ENCODE measurements at regions not wholly inside any gene's neighbourhood (a gene's known extent, or its start where the extent isn't known, plus 50 kb on each side); places are given as distances from the start of the nearest gene placed in this dataset.

DNA sequence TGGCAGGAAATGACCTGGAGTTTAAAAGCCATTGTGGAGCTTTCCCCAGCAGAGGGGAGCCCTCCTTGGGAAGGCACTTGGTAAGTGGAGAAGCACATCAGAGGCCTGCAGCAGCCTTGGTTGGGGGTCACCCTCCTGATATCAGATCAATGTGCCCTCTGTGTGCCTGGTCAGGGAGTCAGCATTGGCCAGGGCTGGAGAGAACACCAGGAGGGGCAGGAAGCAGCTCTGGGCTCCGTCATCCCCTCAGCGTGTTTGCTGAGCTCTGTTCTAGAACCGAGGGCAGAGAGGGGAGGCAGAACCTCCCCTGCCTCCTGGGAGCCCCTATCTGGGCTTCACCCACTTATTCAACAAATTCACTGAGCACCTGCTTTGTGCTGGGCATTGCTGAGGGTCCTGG is 846.0 kb downstream of the TBC1D22A start:
- no peak overlapping the region for H3K27ac ChIP-seq (ENCODE audit: low read length)
- Mint-ChIP-seq H3K27me3 (ENCODE audit: low read depth in 2 of 2) (peaks cover 0 to 2% of the 10 kb centered on the region in 2 donors), H3K4me3 (no peak overlapping the region), H3K36me3 (no peaks in the 10 kb centered on the region), H3K9me3 (no peaks in the 10 kb centered on the region), H3K27ac (no peak overlapping the region), H3K4me1 (no peaks in the 10 kb centered on the region)
- TF ChIP-seq, protein P1, sequence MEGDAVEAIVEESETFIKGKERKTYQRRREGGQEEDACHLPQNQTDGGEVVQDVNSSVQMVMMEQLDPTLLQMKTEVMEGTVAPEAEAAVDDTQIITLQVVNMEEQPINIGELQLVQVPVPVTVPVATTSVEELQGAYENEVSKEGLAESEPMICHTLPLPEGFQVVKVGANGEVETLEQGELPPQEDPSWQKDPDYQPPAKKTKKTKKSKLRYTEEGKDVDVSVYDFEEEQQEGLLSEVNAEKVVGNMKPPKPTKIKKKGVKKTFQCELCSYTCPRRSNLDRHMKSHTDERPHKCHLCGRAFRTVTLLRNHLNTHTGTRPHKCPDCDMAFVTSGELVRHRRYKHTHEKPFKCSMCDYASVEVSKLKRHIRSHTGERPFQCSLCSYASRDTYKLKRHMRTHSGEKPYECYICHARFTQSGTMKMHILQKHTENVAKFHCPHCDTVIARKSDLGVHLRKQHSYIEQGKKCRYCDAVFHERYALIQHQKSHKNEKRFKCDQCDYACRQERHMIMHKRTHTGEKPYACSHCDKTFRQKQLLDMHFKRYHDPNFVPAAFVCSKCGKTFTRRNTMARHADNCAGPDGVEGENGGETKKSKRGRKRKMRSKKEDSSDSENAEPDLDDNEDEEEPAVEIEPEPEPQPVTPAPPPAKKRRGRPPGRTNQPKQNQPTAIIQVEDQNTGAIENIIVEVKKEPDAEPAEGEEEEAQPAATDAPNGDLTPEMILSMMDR (IDR thresholded peaks at IDR 0.05), result no peak
- intact Hi-C loops (cut with micrococcal nuclease), result no loop called here
- 83% methylated on average over 3 of the region's 3 CpGs for WGBS (ENCODE audit: insufficient coverage)
- H3K4me3 ChIP-seq (ENCODE audit: low read length), result no peak overlapping the region
- no peaks in the 10 kb centered on the region for H3K27me3 ChIP-seq (ENCODE audit: control insufficient read depth, insufficient read depth, low read length)
- H3K36me3 ChIP-seq (ENCODE audit: control insufficient read depth, insufficient read depth, low read length), result no peaks in the 10 kb centered on the region
- H3K4me1 ChIP-seq (ENCODE audit: control insufficient read depth, insufficient read depth, low read length), result no peaks in the 10 kb centered on the region
- ATAC-seq (no peak), DNase-seq (no peak)
- H3K9me3 ChIP-seq (ENCODE audit: control insufficient read depth, insufficient read depth, low read length), result no peaks in the 10 kb centered on the region

DNA sequence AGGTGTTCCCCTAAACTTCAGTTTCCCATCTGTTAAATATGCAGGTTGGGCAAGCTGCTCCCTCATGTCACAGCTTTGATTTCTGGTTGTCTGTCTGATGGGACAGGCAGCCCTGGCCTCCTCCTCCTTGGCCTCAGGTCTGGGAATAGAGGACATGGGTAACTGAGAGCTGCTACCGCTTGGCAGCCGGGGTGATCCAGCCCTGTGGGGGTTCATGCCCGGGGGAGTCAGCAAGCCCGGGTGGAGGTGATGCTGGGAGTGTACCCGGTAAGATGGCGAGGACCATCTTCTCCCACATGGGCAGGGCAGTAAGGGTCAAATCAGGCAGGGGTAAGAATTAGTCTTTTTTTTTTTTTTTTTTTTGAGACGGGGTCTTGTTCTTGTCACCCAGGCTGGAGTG is 845.0 kb downstream of the TBC1D22A start:
- Mint-ChIP-seq H3K27me3 (ENCODE audit: low read depth in 2 of 2) (no peaks in the 10 kb centered on the region), H3K4me1 (no peaks in the 10 kb centered on the region), H3K4me3 (no peak overlapping the region), H3K9me3 (no peaks in the 10 kb centered on the region), H3K27ac (no peak overlapping the region), H3K36me3 (no peaks in the 10 kb centered on the region)
- ATAC-seq (no peak), DNase-seq (no peak)
- Histone ChIP-seq H3K27ac (ENCODE audit: low read length) (no peak overlapping the region), H3K36me3 (ENCODE audit: control insufficient read depth, insufficient read depth, low read length) (no peaks in the 10 kb centered on the region), H3K4me1 (ENCODE audit: control insufficient read depth, insufficient read depth, low read length) (no peaks in the 10 kb centered on the region), H3K9me3 (ENCODE audit: control insufficient read depth, insufficient read depth, low read length) (no peaks in the 10 kb centered on the region), H3K4me3 (ENCODE audit: low read length) (no peak overlapping the region), H3K27me3 (ENCODE audit: control insufficient read depth, insufficient read depth, low read length) (no peaks in the 10 kb centered on the region)
- TF ChIP-seq, protein P1 (IDR thresholded peaks at IDR 0.05), result no peak
- 91% methylated on average over 7 of the region's 7 CpGs for WGBS (ENCODE audit: insufficient coverage)
- intact Hi-C loops (cut with micrococcal nuclease), result no loop called here

DNA sequence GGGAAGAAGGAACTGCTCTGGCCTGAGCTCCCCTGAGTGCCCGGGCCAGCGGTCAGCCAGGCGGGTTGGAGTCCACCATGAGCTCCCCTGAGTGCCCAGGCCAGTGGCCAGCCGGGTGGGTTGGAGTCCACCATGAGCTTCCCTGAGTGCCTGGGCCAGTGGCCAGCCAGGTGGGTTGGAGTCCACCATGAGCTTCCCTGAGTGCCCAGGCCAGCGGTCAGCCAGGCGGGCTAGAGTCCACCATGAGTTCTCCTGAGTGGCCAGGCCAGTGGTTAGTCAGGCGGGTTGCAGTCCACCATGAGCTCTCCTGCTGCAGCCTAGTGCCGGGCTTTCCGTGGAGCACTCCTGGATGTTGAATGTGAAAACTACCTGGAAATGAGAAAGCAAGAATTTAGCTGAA is 844.0 kb downstream of the TBC1D22A start:
- H3K4me3 Mint-ChIP-seq, result no peak overlapping the region
- no peak for ATAC-seq
- TF ChIP-seq, protein P1 (IDR thresholded peaks at IDR 0.05), result no peak
- H3K9me3 Mint-ChIP-seq, result no peaks in the 10 kb centered on the region
- intact Hi-C loops (cut with micrococcal nuclease), result no loop called here
- Histone ChIP-seq H3K27ac (ENCODE audit: low read length) (no peak overlapping the region), H3K27me3 (ENCODE audit: control insufficient read depth, insufficient read depth, low read length) (no peaks in the 10 kb centered on the region), H3K36me3 (ENCODE audit: control insufficient read depth, insufficient read depth, low read length) (no peaks in the 10 kb centered on the region), H3K9me3 (ENCODE audit: control insufficient read depth, insufficient read depth, low read length) (no peaks in the 10 kb centered on the region), H3K4me3 (ENCODE audit: low read length) (no peak overlapping the region), H3K4me1 (ENCODE audit: control insufficient read depth, insufficient read depth, low read length) (no peaks in the 10 kb centered on the region)
- DNase-seq, result no peak
- no peaks in the 10 kb centered on the region for H3K4me1 Mint-ChIP-seq
- H3K36me3 Mint-ChIP-seq, result no peaks in the 10 kb centered on the region
- no peak overlapping the region for H3K27ac Mint-ChIP-seq
- WGBS (ENCODE audit: insufficient coverage), result 95% methylated on average over 9 of the region's 9 CpGs
- H3K27me3 Mint-ChIP-seq (ENCODE audit: low read depth in 2 of 2), result peaks cover 4 to 9% of the 10 kb centered on the region in 2 donors

DNA sequence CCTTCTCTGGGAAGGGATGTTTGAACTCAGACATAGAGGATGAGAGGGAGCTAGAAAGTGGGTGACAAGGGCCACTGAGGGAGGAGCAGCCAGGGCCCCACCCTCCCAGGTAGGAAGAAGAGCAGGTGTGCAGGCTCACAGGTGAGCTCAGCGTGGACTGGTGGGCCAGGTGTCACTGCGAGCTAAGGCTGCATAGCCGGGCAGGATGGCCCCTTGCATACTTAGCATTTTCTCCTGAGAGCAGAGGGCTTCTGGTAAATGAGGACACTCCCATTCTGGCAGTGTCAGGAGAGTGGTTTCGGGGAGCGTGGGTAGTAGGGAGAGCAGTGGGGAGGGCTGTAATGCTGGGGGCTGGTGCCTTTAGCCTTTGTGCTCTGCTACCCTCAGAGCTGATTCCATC is 843.4 kb downstream of the TBC1D22A start:
- H3K4me3 Mint-ChIP-seq, result no peak overlapping the region
- peaks cover 7 to 14% of the 10 kb centered on the region in 2 donors for H3K27me3 Mint-ChIP-seq (ENCODE audit: low read depth in 2 of 2)
- Histone ChIP-seq H3K9me3 (ENCODE audit: control insufficient read depth, insufficient read depth, low read length) (no peaks in the 10 kb centered on the region), H3K36me3 (ENCODE audit: control insufficient read depth, insufficient read depth, low read length) (no peaks in the 10 kb centered on the region), H3K4me3 (ENCODE audit: low read length) (no peak overlapping the region), H3K4me1 (ENCODE audit: control insufficient read depth, insufficient read depth, low read length) (no peaks in the 10 kb centered on the region), H3K27ac (ENCODE audit: low read length) (no peak overlapping the region), H3K27me3 (ENCODE audit: control insufficient read depth, insufficient read depth, low read length) (no peaks in the 10 kb centered on the region)
- no peaks in the 10 kb centered on the region for H3K4me1 Mint-ChIP-seq
- TF ChIP-seq, protein P1 (IDR thresholded peaks at IDR 0.05), result no peak
- no peaks in the 10 kb centered on the region for H3K36me3 Mint-ChIP-seq
- no peak overlapping the region for H3K27ac Mint-ChIP-seq
- intact Hi-C loops (cut with micrococcal nuclease), result no loop called here
- 68% methylated on average over 5 of the region's 5 CpGs for WGBS (ENCODE audit: insufficient coverage)
- H3K9me3 Mint-ChIP-seq, result no peaks in the 10 kb centered on the region
- ATAC-seq, result no peak
- DNase-seq, result no peak
